Liver (tissue), 3 donors: ENCODE measurements at regions not wholly inside any gene's neighbourhood (a gene's known extent, or its start where the extent isn't known, plus 50 kb on each side); places are given as distances from the start of the nearest gene placed in this dataset.

Source experiments
- ATF3 ChIP-seq: IDR thresholded peaks from 2 replicates; pipeline ENCODE4 v1.6.1; 2016; ENCODE audit warnings: antibody characterized with exemption
- CTCF ChIP-seq: fragments of 150-350 bp; IDR thresholded peaks from 2 replicates; pipeline ENCODE4 v1.5.1; 2017; ENCODE audit warnings: improper control_type of control experiment, low read depth, low read length; ENCODE audit not compliant: missing input control
- FOXA2 ChIP-seq: IDR thresholded peaks from 2 replicates; pipeline ENCODE4 v1.6.1; 2016; ENCODE audit warnings: antibody characterized with exemption
- GABPA ChIP-seq, 2 donors: IDR thresholded peaks in 1 of 2; conservative IDR thresholded peaks in 1 of 2; 2 replicates each; pipeline ENCODE4 v1.6.1; 2016; ENCODE audit warnings: antibody characterized with exemption in 2 of 2, mild to moderate bottlenecking in 1 of 2, moderate library complexity in 1 of 2
- JUND ChIP-seq, 2 donors: IDR thresholded peaks; 2 replicates each; pipeline ENCODE4 v1.6.1; 2016; ENCODE audit warnings: antibody characterized with exemption in 2 of 2
- MAX ChIP-seq: IDR thresholded peaks from 2 replicates; pipeline ENCODE4 v1.6.1; 2016; ENCODE audit warnings: antibody characterized with exemption
- RAD21 ChIP-seq, 2 donors: IDR thresholded peaks; 2 replicates each; pipeline ENCODE4 v1.6.1; 2016; ENCODE audit warnings: antibody characterized with exemption in 2 of 2, mild to moderate bottlenecking in 2 of 2
- REST ChIP-seq: IDR thresholded peaks from 2 replicates; pipeline ENCODE4 v1.6.1; 2016; ENCODE audit warnings: antibody characterized with exemption, mild to moderate bottlenecking
- SP1 ChIP-seq: IDR thresholded peaks from 2 replicates; pipeline ENCODE4 v1.6.1; 2018; ENCODE audit warnings: antibody characterized with exemption, mild to moderate bottlenecking
- TAF1 ChIP-seq: conservative IDR thresholded peaks from 2 replicates; pipeline ENCODE4 v1.6.1; 2016; ENCODE audit warnings: antibody characterized with exemption, mild to moderate bottlenecking
- YY1 ChIP-seq: IDR thresholded peaks from 2 replicates; pipeline ENCODE4 v1.6.1; 2016; ENCODE audit warnings: antibody characterized with exemption, mild to moderate bottlenecking
- donor health status: healthy.
- donor health status: healthy.

- TF ChIP-seq CTCF, result no peak
- TF ChIP-seq MAX, result no peak
- no peak for TF ChIP-seq REST
- no peak for TF ChIP-seq SP1
- TF ChIP-seq TAF1, result no peak
- TF ChIP-seq GABPA (IDR thresholded peaks at IDR 0.05 in 1 of 2, conservative IDR thresholded peaks at IDR 0.05 in 1 of 2), result no peak
- TF ChIP-seq YY1, result no peak
- TF ChIP-seq ATF3, result no peak
- TF ChIP-seq JUND (IDR thresholded peaks at IDR 0.05), result no peak
- TF ChIP-seq FOXA2, result no peak
- TF ChIP-seq RAD21 (IDR thresholded peaks at IDR 0.05), result no peak
Observed at GRCh38 chr13:99737481-99738245, 233.9 kb downstream of the ZIC5 start.
